ENCODE measurements at regions not wholly inside any gene's neighbourhood (a gene's known extent, or its start where the extent isn't known, plus 50 kb on each side); places are given as distances from the start of the nearest gene placed in this dataset.
"Not testable (repeated sequence)": the region's sequence is repeated elsewhere in the genome, so short reads cannot be mapped to it uniquely, and the experiment has no call there.

DNA sequence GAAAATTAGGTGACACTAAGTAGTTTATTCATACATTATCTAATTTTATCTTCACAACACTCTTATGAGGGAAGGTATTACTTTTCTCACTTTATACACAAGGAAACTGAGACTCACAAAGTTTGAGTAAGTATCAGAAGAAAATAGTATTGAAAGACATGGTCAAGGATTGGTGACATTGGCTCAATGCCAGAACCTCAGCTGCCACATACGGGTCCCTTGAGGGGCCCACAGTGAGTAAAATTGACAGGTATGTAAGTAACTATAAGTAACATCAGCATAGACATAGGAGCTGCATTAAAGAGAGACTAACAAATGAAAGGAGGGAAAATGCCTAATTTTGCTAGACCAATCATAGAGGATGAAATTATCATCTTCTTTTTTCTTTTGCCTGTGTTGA is 134.1 kb downstream of the COX18 start:
- no peak for DNase-seq

DNA sequence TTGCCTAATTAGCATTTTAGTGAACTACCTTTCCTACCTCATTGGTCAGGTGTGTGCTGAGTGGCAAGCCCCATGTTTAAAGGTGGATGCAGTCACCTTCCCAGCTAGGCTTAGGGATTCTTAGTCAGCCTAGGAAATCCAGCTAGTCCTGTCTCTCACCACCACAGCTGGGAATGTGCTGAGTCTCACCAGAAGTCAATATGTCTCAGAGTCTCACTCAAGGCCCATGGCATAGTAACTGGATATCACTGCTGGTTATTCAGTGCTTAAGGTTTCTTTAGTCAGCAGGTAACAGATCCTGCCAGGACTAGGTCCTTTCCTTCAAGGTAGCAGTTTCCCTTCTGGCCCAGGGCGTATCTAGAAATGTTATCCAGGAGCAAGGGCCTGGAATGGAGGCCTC is 136.5 kb downstream of the COX18 start:
- no peak for DNase-seq

DNA sequence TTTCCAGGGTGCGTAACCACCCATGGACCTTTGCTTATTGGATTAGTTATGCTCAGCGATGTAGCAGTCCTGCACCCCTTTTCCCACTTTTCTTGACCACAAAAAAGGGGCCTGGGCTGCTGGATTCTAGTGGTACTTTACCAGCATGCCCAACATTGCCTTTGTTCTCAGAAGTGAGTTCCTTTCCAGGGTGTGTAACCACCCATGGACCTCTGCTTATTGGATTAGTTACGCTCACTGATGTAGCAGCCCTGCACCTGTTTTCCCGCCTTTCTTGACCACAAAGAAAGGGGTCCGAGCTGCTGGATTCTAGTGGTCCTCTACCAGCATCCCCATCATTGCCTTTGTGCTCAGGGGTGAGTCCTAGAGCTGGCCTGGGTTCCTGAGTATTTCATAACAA is 138.2 kb downstream of the COX18 start:
- no peak for DNase-seq

DNA sequence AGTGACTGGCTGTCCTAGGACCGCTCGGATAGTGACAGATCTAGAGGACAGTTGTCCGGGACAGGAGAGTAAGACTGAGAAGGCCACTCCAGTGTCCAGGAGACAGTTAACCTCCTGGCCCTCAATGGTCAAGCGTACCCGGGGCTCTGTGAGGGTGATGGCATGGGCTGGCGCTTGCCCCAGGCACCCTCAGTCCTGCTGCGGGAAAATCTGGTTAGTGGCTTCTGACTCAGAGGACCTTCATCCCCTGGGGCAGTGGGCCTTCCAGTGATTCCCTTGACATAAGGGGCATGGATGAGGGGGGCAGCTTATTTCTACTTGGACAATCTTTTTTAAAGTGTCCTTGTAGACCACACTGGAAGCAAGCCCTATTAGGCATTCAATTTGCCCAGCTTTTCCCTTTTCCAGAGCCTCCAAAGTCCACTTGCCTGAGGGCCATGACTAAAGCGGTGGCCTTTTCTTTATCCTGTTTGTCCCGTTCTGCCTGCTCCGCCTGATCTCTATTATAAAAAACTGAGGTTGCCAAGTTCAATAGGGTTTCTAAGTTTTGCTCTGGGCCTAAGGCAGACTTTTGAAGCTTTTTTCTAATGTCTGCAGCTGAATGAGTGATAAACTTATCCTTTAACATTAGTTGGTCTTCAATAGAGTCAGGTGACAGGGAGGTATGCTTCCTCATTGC is 139.8 kb downstream of the COX18 start:
- DNase-seq, result not testable (repeated sequence)

DNA sequence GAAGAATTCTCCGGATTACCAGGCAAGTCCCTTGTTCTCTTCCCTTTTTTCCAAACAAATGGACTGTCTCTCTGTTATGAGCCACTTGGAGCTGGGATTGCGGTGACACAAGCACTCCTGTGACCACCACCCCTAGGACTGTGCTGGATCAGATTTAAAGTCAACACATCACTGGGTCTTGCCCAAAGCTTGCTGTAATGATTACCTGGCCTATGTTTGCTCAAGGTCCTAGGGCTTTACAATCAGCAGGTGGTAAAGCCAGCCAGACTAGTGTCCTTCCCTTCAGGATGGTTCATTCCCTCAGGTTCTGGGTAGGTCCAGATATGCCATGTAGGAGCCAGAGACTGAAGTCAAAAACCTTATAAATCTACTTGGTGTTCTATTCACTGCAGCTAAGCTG is 144.7 kb downstream of the COX18 start:
- no peak for DNase-seq

DNA sequence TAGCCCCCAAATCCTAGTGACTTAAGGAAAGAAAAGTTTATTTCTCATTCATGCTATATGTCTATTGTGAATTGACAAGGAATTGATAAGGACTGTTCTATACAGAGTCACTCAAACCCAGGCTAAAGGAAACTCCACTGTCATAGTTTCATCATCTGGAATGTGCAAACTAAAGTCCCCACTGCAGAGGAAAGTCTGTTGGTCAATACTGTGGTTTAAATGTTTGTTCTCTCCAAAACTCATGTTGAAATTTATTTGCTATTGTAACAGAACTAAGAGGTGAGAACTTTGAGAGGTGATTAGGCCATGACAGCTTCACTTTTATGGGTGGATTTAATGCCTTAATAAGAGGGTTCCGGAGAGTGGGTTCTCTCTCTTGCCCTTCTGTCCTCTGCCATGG is 149.6 kb downstream of the COX18 start:
- no peak for DNase-seq

DNA sequence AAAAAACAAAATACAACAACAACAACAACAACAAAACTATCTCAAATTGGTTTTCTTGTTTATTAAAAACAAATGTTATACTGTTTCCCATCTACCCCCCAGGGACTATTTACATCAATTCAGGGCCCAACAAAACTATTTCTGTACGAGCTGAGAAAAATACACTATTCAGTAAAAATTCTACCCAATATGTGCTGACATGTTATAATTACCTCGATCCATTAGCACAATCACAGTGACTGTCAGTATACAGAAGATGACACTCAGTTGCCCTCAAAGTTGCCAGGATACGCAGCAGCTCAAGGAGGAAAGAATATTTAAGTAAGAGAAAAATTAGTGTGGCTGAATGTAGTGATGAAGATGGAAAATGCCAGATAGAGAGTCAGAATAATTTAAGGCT is 150.1 kb downstream of the COX18 start:
- no peak for DNase-seq

DNA sequence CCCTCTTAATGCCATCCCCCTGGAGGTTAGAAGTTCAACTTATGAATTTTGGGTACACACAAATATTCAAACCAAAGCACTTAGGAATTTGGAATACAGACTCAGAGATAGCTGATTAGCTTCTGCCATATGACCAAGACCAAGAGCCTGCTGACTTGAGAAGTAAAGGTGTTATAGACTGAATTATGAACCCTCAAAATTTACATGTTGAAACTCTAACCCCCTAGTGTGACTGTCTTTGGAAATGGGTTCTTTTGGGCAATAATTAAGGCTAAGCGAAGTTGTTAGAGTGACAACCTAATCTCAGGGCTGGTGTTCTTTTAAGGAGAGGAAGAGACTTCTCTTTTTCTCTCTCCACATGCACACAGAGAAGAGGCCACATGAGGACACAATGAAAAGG is 151.2 kb downstream of the COX18 start:
- no peak for DNase-seq

DNA sequence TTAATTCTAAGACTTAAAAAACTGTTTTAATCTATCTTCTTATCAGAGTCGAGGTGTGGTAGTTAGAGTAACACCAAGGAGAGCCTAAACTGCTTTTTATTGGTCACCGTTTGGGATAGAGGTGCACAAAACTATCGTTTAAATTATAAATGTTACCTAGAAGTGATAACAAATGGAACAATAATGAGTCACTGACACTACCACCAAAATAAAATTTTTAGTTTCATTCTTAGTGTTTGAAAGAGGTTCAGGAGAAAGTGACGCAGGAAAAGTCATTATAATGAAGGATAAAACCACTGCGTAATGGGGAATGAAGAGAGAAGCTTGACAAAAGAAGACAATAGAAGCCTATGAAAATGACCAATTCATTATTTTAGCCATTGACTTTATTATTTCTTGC is 158.2 kb downstream of the COX18 start:
- DNase-seq, result no peak

DNA sequence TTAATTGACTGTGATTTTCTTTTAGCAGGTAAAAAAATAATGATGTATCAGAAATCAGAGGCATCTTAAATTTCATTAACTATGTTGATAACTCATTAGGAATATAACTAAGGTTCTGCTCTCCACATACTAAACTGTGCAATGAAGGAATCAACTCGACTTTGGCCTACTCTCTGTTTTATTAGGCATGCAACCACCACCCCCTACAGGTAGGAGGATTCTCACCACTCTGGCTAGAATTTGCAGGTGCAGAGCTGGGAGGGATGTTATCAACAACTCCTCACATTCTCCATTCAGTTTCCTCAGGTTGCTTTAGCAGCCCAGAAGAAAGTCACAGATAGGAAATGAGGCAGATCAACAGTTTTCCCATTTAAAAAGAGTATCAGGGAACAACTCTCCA is 160.1 kb downstream of the COX18 start:
- no peak for DNase-seq

DNA sequence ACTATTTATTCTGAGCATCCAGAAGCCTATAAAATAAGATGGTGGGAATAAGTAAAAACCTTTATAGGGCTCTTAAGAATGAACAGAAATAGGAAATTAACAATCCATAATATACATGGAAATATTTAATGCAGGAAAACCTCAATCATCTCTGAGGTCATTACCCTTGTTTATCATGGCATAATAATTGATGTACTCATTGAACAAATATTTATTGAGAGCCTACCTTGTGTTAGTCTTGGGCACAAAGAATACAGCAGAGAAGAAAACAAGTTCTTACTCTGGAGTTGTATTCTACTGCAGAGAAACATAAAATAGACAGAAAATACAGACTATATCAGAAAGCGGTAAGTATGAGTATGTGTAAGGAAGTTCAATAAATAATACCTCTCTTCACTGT is 167.2 kb downstream of the COX18 start:
- no peak for DNase-seq

DNA sequence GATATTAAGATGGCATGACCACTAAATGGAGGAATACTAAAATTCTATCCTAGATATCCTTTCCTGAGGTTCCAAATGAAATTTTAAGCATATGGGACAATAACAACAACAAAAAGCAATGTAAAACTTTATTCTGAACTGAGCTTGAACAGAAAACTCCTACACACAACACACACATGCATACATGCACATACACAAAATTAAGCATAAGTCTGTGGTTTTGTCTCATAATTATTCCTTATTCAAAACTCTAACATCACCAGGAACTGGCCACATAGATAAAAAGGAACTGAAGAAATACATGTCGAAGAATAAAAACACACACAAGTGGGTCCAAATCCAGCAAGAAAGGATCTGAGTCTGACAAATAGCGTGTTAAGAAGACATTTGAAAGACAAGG is 168.0 kb downstream of the COX18 start:
- no peak for DNase-seq

DNA sequence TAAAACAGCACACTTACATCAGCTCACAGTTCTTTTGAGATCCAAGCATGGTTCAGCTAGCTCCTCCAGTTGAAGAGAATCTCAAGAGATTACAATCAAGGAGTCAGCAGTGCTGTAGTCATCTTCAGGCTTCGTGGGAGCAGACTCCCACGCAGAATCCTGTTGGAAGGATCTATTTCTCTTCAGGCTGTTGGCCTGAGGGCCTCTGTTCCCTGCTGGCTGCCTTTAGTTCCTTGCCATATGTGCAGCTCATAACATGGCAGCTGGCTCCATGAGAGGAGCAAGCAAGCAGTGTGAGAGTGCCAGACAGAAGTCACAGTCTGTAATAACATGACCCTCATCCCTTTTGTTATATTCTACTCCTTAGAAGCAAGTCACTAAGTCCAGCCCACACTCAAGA is 168.6 kb downstream of the COX18 start:
- DNase-seq, result no peak

DNA sequence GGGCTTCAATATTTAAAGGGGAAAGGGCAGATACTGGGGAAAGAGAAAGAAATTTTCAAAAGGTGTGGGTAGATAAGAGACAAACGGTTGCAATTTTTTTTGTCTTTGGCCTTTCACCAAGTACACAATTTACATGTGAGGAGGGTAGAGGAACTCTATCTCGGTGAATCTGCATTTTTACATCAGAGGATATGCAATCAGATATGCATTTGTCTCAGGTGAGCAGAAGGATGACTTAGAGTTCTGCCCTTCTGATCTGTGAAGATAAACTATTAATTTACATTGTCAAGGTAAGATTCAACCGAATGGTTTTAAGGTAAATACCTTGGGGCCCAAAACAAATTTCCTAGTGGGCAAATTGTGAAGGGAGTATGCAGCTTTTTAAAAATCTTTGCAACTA is 169.9 kb downstream of the COX18 start:
- DNase-seq, result no peak

DNA sequence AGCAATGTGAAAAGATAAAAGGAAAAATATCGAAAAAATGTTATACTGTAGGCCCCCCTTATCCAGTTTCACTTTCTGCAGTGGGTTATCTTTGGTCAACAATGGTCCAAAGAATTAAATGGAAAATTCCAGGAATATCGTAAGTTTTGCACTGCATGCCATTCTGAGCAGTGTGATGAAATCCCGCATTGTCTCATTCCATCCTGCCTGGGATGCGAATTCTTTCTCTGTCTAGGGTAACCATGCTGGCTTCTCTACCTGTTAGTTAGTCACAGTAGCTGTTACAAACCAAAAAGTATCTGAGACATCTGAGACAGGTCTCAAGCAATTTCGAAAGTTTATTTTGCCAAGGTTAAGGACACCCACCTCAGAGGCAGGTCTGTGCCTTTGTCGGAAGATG is 170.3 kb downstream of the COX18 start:
- DNase-seq, result no peak

DNA sequence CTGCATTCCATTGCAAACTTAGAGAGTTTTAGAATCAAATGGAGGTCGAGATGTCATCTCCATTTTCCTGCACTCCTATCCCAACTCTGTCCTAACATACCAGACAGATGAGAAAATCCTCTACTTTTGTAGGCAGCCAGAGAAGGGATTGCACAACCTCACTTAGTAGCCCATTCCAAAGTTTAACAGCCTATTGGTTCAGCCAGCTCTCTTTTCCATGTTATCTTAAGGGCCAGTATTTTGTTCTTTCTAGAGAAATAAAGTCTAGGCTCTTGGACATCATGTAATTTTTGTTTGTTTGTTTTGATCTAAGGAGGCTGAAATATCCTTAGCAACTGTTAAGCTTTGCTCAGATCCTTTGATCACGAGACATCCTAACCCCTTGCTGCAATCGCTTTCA is 173.0 kb downstream of the COX18 start:
- DNase-seq, result no peak

DNA sequence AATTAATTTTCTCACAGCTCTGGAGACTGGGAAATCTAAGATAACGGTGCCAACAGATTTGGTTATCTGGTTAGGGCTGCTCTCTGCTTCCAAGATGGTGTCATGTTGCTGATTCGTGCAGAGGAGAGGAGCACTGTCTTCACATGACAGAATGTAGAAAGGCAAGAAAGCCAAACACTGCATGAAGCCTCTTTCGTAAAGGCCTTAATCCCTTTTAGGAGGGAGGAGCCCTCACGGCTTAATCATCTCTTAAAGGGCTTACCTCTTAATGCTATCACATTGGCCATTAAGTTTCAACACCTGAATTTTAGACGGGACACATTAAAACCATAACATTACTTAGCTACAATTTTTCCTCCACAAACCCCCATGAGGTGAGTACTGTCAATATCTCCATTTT is 174.1 kb downstream of the COX18 start:
- no peak for DNase-seq

DNA sequence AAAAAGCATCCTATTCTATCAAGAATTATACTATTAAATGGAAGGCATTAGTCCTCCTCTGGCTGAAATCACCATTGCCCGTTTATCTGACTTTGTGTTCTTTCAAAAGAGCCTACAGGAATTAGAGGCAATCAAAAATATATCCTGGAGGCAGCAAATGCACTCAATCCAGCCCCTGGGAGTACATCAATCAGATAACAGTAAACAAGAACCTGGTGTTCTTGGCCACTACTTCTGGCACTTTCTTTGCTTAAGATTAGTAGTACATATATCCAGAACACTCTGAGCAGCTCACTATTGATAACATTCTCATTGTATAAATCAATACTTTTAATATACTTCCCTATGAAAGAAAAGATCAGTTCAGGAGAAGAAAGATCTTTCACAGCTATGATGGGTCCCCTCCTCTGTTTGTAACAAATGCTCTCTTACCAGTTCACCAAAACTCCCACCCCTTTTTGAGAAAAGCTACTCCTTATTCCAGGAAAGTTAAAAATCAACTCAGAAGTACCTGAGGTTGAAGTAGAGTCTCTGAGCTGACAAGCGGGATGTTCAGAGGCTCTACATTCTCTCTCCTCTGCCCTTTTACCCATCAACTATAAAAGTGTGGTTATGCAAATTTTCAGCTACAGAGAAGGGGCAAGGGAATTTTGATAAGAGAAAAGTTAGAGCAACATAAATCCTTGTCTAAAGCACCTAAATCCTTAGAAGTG is 176.0 kb downstream of the COX18 start:
- no peak for DNase-seq

DNA sequence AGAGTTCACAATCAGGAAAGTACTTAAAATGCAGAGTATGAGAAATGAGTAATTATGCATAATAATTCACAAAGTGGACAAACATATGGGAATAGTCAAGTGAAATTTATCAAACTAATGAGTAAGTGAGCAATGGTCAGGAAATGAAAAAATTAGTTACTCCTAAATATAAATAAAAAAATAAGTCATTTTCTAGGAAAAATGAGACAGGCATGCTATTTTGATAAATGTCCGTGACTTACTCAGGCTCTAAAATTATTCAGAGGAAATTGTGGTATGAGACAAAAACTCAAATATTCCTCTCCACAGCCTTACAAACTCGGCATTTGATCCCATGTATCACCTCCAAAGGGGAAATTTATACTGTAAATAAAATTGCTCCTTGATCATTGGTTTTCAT is 181.2 kb downstream of the COX18 start:
- no peak for DNase-seq

DNA sequence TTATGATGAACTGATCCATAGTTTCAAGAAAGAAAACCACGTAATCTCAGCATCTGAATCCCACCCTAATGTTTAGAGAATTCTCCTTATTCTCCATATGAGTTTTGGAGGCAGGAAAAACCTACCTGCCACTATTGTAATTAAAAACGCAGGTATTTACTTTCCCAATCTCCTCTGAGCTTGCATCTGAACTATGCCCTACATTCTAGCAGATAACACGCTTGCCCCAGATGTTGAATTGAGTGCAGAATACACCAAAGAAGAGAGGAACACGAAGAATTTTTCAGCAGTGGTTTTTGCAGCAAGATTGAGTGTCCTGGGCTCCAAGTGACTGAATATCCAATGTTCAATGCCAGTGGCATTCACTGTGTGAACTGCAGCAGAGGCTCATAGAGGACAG is 182.4 kb downstream of the COX18 start:
- no peak for DNase-seq

DNA sequence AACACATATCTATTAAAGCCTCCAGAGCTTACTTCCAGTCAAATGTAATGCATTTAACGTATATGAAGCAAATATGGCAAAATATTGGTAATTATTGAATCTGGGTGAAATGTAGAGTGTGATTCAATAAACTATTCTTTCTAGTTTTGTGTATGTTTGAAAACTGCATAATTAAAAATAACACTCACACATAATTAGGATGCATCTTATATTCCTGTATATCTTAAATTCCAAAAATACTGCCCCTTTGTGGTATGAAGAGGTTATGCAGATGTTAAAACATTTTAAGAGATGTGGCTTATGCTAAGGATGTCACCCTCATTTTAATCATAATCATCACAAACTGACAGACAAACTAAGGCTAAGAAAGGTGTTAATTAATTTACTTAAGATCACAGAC is 182.9 kb downstream of the COX18 start:
- DNase-seq, result no peak

DNA sequence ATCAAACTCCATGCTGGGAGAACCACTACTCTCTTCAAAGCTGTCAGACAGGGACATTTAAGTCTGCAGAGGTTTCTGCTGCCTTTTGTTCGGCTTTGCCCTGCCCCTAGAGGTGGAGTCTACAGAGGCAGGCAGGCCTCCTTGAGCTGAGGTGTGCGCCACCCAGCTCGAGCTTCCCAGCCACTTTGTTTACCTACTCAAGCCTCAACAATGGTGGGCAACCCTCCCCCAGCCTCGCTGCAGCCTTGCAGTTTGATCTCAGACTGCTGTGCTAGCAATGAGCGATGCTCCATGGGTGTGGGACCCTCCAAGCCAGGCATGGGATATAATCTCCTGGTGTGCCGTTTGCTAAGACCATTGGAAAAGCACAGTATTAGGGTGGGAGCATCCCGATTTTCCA is 185.3 kb downstream of the COX18 start:
- DNase-seq, result not testable (repeated sequence)

DNA sequence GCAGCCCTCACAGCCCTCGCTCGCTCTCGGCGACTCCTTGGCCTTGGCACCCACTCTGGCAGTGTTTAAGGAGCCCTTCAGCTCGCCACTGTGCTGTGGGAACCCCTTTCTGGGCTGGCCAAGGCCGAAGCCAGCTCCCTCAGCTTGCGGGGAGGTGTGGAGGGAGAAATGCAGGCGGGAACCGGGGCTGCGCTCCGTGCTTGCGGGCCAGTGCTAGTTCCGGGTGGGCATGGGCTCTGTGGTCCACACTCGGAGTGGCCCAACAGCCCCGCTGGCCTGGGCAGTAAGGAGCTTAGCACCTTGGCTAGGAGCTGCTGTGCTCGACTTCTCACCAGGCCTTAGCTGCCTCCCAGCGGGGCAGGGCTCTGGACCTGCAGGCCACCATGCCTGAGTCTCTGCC is 192.6 kb downstream of the COX18 start:
- no peak for DNase-seq

DNA sequence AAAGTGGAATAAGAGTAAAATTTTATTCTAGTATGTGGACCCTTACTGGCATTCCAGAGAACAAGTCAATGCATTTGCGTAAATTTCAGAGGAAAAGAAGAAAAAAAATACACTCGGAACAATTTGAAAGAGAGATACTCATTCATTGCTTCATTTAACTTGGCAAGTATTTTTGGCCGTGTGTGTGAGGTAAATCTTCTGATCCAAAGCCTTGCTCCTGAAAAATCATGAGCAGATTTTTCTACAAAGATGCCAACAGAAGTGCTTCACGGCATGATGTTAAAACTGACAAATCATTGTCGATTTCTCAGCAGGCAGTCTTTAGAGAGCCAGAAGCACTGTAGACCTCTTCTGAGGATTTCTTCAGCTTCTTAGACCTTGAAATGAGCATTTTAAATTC is 194.0 kb downstream of the COX18 start:
- DNase-seq, result no peak

DNA sequence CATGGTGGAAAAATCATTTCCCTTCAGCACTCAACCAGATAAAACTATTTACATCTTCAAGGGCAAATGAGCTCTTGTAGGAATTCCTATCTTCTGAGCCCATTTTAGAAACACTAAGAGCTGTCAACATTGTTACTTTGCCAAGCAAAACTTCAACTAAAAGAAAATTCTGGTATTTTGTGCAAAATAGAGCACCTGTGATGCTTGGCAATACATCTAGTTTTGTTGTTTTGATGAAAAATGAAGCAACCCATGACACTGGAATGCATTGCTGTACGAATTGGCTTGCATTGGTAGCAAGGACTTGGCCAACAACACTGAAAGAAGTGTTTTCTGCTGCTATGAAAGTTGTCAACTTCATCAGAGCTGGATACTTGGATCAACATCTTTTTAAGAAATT is 194.4 kb downstream of the COX18 start:
- DNase-seq, result no peak
